ENCODE measurements at regions not wholly inside any gene's neighbourhood (a gene's known extent, or its start where the extent isn't known, plus 50 kb on each side); places are given as distances from the start of the nearest gene placed in this dataset.

- no peak overlapping the region for H3K9ac ChIP-seq (ENCODE audit: low read length)
- no peaks in the 10 kb centered on the region for H3K27me3 ChIP-seq (ENCODE audit: low read depth, low read length)
- H3K36me3 ChIP-seq (replicated peaks; ENCODE audit: low read depth, low read length): no peaks in the 10 kb centered on the region
- H3K4me2 ChIP-seq (ENCODE audit: low read length): no peak overlapping the region
- no peak overlapping the region for H2AFZ ChIP-seq (ENCODE audit: low read depth, low read length)
- TF ChIP-seq EZH2phosphoT487 (IDR thresholded peaks at IDR 0.05; ENCODE audit: low read depth) (no peak), CTCF (IDR thresholded peaks at IDR 0.05; ENCODE audit: low read depth, low read length) (no peak)
- H3K9me3 ChIP-seq (ENCODE audit: insufficient read depth, low read length): no peaks in the 10 kb centered on the region
- H3K4me3 ChIP-seq (ENCODE audit: low read length): no peak overlapping the region
- no peak overlapping the region for H3K27ac ChIP-seq (ENCODE audit: low read length)
- no peaks in the 10 kb centered on the region for H3K4me1 ChIP-seq (ENCODE audit: low read length)
- H4K20me1 ChIP-seq (ENCODE audit: insufficient read depth, low read length): no peaks in the 10 kb centered on the region
- H3K79me2 ChIP-seq (ENCODE audit: low read length): no peaks in the 10 kb centered on the region
Measured at GRCh38 chr12:60391791-60392190, 796.0 kb downstream of the SLC16A7 start.

- no peak for TF ChIP-seq CTCF (IDR thresholded peaks at IDR 0.05; ENCODE audit: low read depth, low read length)
- no peak for TF ChIP-seq EZH2phosphoT487 (IDR thresholded peaks at IDR 0.05; ENCODE audit: low read depth)
- H3K27ac ChIP-seq (ENCODE audit: low read length): no peak overlapping the region
- no peaks in the 10 kb centered on the region for H4K20me1 ChIP-seq (ENCODE audit: insufficient read depth, low read length)
- H3K4me2 ChIP-seq (ENCODE audit: low read length): no peak overlapping the region
- no peaks in the 10 kb centered on the region for H3K79me2 ChIP-seq (ENCODE audit: low read length)
- no peaks in the 10 kb centered on the region for H3K9me3 ChIP-seq (ENCODE audit: insufficient read depth, low read length)
- no peaks in the 10 kb centered on the region for H3K36me3 ChIP-seq (replicated peaks; ENCODE audit: low read depth, low read length)
- no peak overlapping the region for H2AFZ ChIP-seq (ENCODE audit: low read depth, low read length)
- no peak overlapping the region for H3K9ac ChIP-seq (ENCODE audit: low read length)
- no peak overlapping the region for H3K4me3 ChIP-seq (ENCODE audit: low read length)
- no peaks in the 10 kb centered on the region for H3K4me1 ChIP-seq (ENCODE audit: low read length)
- H3K27me3 ChIP-seq (ENCODE audit: low read depth, low read length): no peaks in the 10 kb centered on the region
Measured at GRCh38 chr12:60393093-60393492, 797.3 kb downstream of the SLC16A7 start.

GRCh38 chr12:60394665-60395064 is 798.8 kb downstream of the SLC16A7 start:
- Histone ChIP-seq H3K27ac (ENCODE audit: low read length) (no peak overlapping the region), H3K4me3 (ENCODE audit: low read length) (no peak overlapping the region), H3K9ac (ENCODE audit: low read length) (no peak overlapping the region), H3K4me2 (ENCODE audit: low read length) (no peak overlapping the region), H3K36me3 (replicated peaks; ENCODE audit: low read depth, low read length) (no peaks in the 10 kb centered on the region), H4K20me1 (ENCODE audit: insufficient read depth, low read length) (no peaks in the 10 kb centered on the region), H3K9me3 (ENCODE audit: insufficient read depth, low read length) (no peaks in the 10 kb centered on the region), H3K27me3 (ENCODE audit: low read depth, low read length) (no peaks in the 10 kb centered on the region), H3K4me1 (ENCODE audit: low read length) (no peaks in the 10 kb centered on the region), H2AFZ (ENCODE audit: low read depth, low read length) (no peak overlapping the region), H3K79me2 (ENCODE audit: low read length) (no peaks in the 10 kb centered on the region)
- TF ChIP-seq EZH2phosphoT487 (IDR thresholded peaks at IDR 0.05; ENCODE audit: low read depth) (no peak), CTCF (IDR thresholded peaks at IDR 0.05; ENCODE audit: low read depth, low read length) (no peak)

- Histone ChIP-seq H3K4me1 (ENCODE audit: low read length) (no peaks in the 10 kb centered on the region), H3K36me3 (replicated peaks; ENCODE audit: low read depth, low read length) (no peaks in the 10 kb centered on the region), H3K27ac (ENCODE audit: low read length) (no peak overlapping the region), H3K9me3 (ENCODE audit: insufficient read depth, low read length) (no peaks in the 10 kb centered on the region), H3K79me2 (ENCODE audit: low read length) (no peaks in the 10 kb centered on the region), H4K20me1 (ENCODE audit: insufficient read depth, low read length) (no peaks in the 10 kb centered on the region), H3K9ac (ENCODE audit: low read length) (no peak overlapping the region), H2AFZ (ENCODE audit: low read depth, low read length) (no peak overlapping the region), H3K4me2 (ENCODE audit: low read length) (no peak overlapping the region), H3K4me3 (ENCODE audit: low read length) (no peak overlapping the region), H3K27me3 (ENCODE audit: low read depth, low read length) (no peaks in the 10 kb centered on the region)
- TF ChIP-seq EZH2phosphoT487 (IDR thresholded peaks at IDR 0.05; ENCODE audit: low read depth) (no peak), CTCF (IDR thresholded peaks at IDR 0.05; ENCODE audit: low read depth, low read length) (no peak)
Measured at GRCh38 chr12:60398547-60398946, 802.7 kb downstream of the SLC16A7 start.

Measured in OCI-LY3 (cell line).